NB4 (cell line): ENCODE measurements at regions not wholly inside any gene's neighbourhood (a gene's known extent, or its start where the extent isn't known, plus 50 kb on each side); places are given as distances from the start of the nearest gene placed in this dataset.

Source experiments
- MYC ChIP-seq: IDR thresholded peaks from 2 replicates; pipeline ENCODE4 v1.6.1; 2011; ENCODE audit warnings: low read depth, low read length
- POLR2A ChIP-seq: IDR thresholded peaks from 2 replicates; pipeline ENCODE4 v1.6.1; 2011; ENCODE audit warnings: mild to moderate bottlenecking; ENCODE audit not compliant: insufficient read length; ENCODE audit errors: extremely low read depth
- TF ChIP-seq, protein P1 (sequence below): IDR thresholded peaks from one replicate; pipeline ENCODE4 v1.5.1; 2012; ENCODE audit warnings: low read depth, low read length
- TF ChIP-seq, protein P2 (sequence below): IDR thresholded peaks from 2 replicates; pipeline ENCODE4 v1.6.1; 2011; ENCODE audit warnings: low read depth, low read length

GRCh38 chr10:128287921-128288320, 161.7 kb upstream of the MKI67 start:
- TF ChIP-seq, protein P1, sequence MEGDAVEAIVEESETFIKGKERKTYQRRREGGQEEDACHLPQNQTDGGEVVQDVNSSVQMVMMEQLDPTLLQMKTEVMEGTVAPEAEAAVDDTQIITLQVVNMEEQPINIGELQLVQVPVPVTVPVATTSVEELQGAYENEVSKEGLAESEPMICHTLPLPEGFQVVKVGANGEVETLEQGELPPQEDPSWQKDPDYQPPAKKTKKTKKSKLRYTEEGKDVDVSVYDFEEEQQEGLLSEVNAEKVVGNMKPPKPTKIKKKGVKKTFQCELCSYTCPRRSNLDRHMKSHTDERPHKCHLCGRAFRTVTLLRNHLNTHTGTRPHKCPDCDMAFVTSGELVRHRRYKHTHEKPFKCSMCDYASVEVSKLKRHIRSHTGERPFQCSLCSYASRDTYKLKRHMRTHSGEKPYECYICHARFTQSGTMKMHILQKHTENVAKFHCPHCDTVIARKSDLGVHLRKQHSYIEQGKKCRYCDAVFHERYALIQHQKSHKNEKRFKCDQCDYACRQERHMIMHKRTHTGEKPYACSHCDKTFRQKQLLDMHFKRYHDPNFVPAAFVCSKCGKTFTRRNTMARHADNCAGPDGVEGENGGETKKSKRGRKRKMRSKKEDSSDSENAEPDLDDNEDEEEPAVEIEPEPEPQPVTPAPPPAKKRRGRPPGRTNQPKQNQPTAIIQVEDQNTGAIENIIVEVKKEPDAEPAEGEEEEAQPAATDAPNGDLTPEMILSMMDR, result no peak
- TF ChIP-seq POLR2A, result no peak
- TF ChIP-seq, protein P2, sequence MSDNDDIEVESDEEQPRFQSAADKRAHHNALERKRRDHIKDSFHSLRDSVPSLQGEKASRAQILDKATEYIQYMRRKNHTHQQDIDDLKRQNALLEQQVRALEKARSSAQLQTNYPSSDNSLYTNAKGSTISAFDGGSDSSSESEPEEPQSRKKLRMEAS, result no peak
- TF ChIP-seq MYC, result no peak
